SIG-M5 treated with dmso at 0.1 percent for 504 hours (cell line): ENCODE measurements at regions not wholly inside any gene's neighbourhood (a gene's known extent, or its start where the extent isn't known, plus 50 kb on each side); places are given as distances from the start of the nearest gene placed in this dataset.
A peak's percentile ranks its signal among the peaks of the same experiment; 100 is the strongest.
"Not testable (repeated sequence)": the region's sequence is repeated elsewhere in the genome, so short reads cannot be mapped to it uniquely, and the experiment has no call there.

Experiments
- DNase-seq: peaks from one replicate; lab custom pipeline; 2025; ENCODE audit not compliant: unreplicated experiment; lab: John Stamatoyannopoulos, UW

DNA sequence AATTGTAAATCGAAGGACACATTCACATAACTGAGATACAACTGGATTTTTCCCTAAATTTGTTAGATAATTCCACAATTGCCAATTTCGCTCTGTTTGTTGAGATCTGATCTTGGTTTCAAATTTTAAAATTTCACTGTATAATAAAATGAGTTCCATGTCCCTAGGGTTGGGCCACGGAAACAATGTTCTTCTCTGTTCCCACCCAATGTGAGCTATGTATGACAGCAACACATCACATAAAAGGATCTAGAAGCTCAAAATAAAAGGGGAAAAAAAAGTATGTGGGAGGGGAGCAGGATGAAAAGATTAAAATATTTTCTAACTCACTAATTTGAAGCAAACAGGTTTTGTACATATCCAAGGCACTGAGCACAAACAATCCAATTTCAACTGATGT, 287.8 kb upstream of the MKLN1 start:
- DNase-seq = no peak

DNA sequence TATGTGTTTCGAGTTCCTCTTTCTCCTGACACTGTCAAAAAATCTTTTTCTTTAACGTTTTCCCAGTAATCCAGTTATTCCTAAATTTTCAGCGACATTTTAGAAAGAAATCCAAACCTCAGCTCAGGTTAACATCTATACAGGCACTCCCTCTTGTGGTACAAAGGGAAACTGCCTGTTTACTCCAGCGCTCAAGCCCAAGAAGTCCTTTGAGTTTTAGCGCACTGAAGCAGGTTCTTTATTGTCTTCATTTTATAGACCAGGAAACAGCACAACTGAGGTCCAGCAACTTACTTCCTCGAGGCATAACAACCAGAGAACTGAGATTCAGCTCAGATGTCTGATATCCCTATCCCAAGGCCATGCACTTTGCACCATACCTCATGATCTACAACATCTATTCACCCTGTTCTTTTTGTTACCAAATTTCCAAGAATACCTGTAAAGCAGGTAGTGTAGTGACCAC, 287.2 kb upstream of the MKLN1 start:
- peak; percentile 59 for DNase-seq

GRCh38 chr7:131041012-131041695, 286.5 kb upstream of the MKLN1 start:
- not testable (repeated sequence) for DNase-seq

DNA sequence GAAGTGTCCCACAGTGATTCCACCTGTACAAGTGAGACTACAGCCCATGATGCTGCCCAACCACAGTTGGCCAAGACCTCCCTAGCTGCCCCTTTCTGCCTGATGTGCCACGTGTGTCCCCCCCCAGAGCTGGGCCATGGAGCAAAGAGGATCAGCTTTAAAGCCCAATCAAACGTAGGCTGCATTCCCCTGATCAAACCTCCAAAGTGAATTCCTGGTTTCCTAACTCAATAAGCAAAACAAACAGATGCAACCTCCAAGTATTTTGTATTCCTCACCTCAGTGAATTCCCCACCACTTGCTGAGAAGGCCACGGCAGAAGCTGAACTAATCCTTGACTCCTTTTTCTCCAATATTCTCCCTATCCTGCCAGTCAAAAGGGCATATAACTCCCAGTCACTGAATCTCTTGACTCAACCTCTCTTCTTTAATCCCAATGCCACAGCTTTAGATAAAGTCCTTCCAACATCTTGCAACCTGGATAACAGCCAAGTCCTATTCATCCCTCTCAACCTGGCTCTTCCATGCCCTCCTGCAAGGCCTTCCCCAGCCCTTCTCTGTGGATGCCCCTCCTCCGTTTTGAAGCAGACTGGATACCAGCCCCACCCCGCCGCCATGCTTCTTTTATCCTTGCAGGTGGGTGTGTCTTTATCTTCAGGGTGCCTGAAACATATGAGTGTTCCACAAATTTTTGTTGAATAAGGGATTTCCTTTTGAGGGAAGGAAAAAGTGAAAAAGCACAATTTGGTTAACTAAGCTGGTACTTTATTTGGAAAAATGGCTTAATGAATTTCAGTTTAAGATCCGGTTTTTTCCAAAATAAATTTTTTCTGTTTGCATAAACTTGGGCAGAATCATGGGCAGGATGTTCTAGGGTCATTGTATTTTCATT, 285.2 kb upstream of the MKLN1 start:
- DNase-seq = no peak

- DNase-seq = no peak
Measured at GRCh38 chr7:131045526-131045925, 282.1 kb upstream of the MKLN1 start.

- no peak for DNase-seq
Measured at GRCh38 chr7:131046246-131046645, 281.4 kb upstream of the MKLN1 start.

- no peak for DNase-seq
Measured at GRCh38 chr7:131047651-131048304, 279.9 kb upstream of the MKLN1 start.

DNA sequence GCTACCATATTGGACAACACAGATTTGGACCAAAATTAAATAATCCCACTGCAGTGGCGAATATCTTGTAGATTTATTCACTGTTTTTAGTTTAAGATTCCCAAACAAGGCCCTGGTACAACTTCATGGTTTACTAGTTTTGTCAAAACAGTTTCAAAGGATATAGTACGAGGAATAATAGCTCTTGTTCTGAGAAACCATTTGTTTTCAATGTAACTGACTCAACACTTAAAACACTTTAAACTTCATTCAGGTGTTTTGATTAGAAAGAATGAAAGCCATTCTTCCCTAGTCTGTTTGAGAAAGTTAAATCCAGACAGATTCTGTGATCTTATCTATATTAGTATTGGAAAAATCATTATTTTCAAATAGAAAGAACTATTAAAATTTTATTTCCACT, 276.4 kb upstream of the MKLN1 start:
- no peak for DNase-seq

- DNase-seq = no peak
Measured at GRCh38 chr7:131052285-131052904, 275.3 kb upstream of the MKLN1 start.

DNA sequence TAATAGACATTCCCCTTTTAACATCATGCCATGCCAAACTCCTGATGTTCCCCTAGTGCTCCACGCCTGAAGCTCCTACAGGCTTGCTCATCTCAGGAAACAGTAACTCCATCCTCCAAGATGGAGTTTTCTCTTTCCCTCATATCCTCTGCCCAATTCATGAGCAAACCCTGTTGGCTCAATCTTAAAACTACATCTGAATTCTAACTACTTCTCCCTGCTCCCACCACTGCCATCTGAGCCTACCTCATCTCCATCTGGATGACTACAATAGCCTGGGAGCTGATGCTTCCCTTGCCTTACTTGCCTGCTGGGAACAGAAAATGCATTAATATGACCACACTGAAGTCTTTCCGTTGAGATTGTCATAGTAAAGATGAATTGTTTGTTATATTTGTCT, 271.7 kb upstream of the MKLN1 start:
- no peak for DNase-seq

- no peak for DNase-seq
Measured at GRCh38 chr7:131057015-131057793, 270.5 kb upstream of the MKLN1 start.

DNA sequence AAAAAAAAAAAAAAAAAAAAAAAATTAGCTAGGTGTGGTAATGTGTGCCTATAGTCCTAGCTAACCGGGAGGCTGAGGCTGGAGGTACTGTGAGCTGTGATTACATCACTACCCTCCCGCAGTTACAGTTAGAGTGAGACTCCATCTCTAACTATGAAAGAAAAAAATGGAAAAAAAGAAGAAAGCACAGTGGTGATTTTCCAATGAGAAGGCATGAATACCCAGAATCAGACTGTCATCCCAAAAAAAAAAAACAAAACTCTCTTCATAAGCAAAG, 269.9 kb upstream of the MKLN1 start:
- DNase-seq = no peak

- not testable (repeated sequence) for DNase-seq
Measured at GRCh38 chr7:131058561-131059288, 269.0 kb upstream of the MKLN1 start.

DNA sequence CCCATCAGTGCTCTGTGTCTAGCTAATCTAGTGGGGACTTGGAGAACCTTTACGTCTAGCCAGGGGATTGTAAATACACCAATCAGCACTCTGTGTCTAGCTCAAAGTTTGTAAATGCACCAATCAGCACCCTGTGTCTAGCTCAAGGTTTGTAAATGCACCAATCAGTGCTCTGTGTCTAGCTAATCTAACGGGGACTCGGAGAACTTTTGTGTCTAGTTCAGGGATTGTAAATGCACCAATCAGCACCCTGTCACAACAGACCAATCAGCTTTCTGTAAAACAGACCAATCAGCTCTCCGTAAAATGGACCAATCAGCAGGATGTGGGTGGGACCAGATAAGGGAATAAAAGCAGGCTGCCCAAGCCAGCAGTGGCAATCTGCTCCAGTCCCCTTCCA, 268.3 kb upstream of the MKLN1 start:
- DNase-seq = not testable (repeated sequence)

DNA sequence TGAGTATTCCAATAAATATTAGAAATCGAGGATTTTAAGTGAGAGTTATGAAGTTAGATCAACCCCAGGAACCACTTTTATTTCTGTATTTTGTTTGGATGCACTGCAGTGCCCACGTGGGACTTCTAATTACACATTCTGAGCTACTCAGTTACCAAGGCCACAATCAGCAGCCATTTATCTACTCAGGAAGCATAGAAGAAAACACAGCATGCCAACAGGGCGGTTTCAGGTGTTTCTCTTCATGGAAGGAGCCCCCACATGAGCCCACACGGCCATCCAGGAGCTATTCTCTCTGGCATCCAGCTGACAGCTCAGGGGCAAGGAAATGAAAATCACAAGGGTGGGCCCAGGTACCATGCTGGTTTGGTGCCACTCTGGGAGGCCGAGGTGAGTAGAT, 266.5 kb upstream of the MKLN1 start:
- DNase-seq = no peak

- no peak for DNase-seq
Measured at GRCh38 chr7:131061818-131062217, 265.9 kb upstream of the MKLN1 start.

GRCh38 chr7:131066635-131067034, 261.0 kb upstream of the MKLN1 start:
- no peak for DNase-seq

DNA sequence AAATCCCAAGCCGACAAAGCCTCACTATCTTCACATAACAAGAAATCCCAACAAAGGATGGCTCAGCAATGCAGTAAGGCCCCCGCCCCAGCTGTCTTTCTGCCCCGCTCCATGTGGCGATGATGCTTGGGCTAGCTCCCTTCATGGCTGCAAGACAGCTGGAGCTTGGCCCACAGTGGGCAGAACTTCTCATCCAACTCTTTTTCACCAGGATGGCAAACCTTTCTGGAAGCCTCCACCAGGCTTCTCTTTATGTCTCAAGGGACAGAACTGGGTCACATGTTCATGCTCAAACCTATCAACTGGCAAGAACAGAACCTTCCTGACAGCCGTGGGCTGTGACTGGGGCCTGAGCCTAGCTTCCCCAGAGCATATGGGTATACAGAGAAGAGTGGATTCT, 260.5 kb upstream of the MKLN1 start:
- DNase-seq = no peak

GRCh38 chr7:131068604-131069021, 259.1 kb upstream of the MKLN1 start:
- DNase-seq = no peak
